Panc1 (cell line): ENCODE measurements at regions not wholly inside any gene's neighbourhood (a gene's known extent, or its start where the extent isn't known, plus 50 kb on each side); places are given as distances from the start of the nearest gene placed in this dataset.

ENCODE experiments used
- POLR2AphosphoS5 ChIP-seq: IDR thresholded peaks from 2 replicates; pipeline ENCODE4 v1.6.1; 2012; ENCODE audit warnings: mild to moderate bottlenecking, low read depth, low read length, moderate library complexity
- REST ChIP-seq, 2 experiments: IDR thresholded peaks; 2 replicates each; pipeline ENCODE4 v1.6.1; 2011 to 2012; ENCODE audit warnings: low read depth in 2 of 2, control low read depth in 1 of 2, low read length in 1 of 2, mild to moderate bottlenecking in 1 of 2, moderate library complexity in 1 of 2; ENCODE audit not compliant: insufficient read depth in 1 of 2
- SIN3A ChIP-seq: IDR thresholded peaks from 2 replicates; pipeline ENCODE4 v1.6.1; 2012; ENCODE audit warnings: low read depth, mild to moderate bottlenecking, low read length, moderate library complexity, borderline replicate concordance; ENCODE audit not compliant: insufficient read depth
- TF ChIP-seq, protein P1 (sequence below): fragments of 450-650 bp; IDR thresholded peaks from 2 replicates; pipeline ENCODE4 v1.5.1; 2017; ENCODE audit warnings: mild to moderate bottlenecking

GRCh38 chr1:223001653-223002634 lies 141.1 kb downstream of the TLR5 start:
- TF ChIP-seq, protein P1, sequence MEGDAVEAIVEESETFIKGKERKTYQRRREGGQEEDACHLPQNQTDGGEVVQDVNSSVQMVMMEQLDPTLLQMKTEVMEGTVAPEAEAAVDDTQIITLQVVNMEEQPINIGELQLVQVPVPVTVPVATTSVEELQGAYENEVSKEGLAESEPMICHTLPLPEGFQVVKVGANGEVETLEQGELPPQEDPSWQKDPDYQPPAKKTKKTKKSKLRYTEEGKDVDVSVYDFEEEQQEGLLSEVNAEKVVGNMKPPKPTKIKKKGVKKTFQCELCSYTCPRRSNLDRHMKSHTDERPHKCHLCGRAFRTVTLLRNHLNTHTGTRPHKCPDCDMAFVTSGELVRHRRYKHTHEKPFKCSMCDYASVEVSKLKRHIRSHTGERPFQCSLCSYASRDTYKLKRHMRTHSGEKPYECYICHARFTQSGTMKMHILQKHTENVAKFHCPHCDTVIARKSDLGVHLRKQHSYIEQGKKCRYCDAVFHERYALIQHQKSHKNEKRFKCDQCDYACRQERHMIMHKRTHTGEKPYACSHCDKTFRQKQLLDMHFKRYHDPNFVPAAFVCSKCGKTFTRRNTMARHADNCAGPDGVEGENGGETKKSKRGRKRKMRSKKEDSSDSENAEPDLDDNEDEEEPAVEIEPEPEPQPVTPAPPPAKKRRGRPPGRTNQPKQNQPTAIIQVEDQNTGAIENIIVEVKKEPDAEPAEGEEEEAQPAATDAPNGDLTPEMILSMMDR, result peak; percentile 29
- TF ChIP-seq SIN3A, result no peak
- no peak for TF ChIP-seq POLR2AphosphoS5
- no peak for TF ChIP-seq REST (IDR thresholded peaks at IDR 0.05; ENCODE audit: insufficient read depth in 1 of 2, low read depth in 2 of 2, low read length in 1 of 2)
